ENCODE measurements at regions not wholly inside any gene's neighbourhood (a gene's known extent, or its start where the extent isn't known, plus 50 kb on each side); places are given as distances from the start of the nearest gene placed in this dataset.

DNA sequence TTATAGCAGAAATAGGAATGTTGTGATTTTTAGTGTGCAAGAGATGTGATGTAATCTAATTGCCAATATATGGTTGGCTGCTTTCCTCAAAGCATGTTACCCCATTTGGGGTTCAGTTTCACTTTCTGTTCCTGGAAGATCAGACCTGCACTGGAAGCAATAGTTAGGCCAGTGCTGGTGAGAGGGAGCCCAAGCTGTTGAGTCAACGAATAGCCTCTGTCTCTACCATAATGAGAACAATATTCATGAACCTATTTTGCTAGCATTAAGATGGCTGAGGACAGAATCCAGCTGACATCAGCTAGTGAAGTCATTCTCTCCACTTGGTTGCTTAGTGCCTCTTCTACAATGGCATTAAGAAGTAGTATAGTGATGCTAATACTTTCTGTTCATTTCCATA is 379.9 kb upstream of the DCN start:
- no peaks in the 10 kb centered on the region for H3K27me3 ChIP-seq (ENCODE audit: control insufficient read depth in 4 of 4, insufficient read depth in 4 of 4, low read length in 3 of 4)
- no peak overlapping the region for H3K9ac ChIP-seq (ENCODE audit: low read depth in 1 of 2, low read length in 2 of 2)
- no peak overlapping the region for H3K27ac ChIP-seq (ENCODE audit: low read depth in 1 of 2, low read length in 2 of 2)
- no peaks in the 10 kb centered on the region for H3K36me3 ChIP-seq (ENCODE audit: control insufficient read depth in 4 of 4, insufficient read depth in 3 of 4, low read depth in 1 of 4, low read length in 3 of 4)
- DNase-seq (ENCODE audit: low spot score) = no peak
- WGBS = 95% methylated on average over 1 of the region's 1 CpG
- no peak overlapping the region for H3K4me3 ChIP-seq (ENCODE audit: low read depth in 1 of 3, low read length in 3 of 3)
- H3K4me1 ChIP-seq (ENCODE audit: control insufficient read depth in 4 of 4, insufficient read depth in 4 of 4, low read length in 3 of 4) = no peaks in the 10 kb centered on the region
- no peaks in the 10 kb centered on the region for H3K9me3 ChIP-seq (ENCODE audit: control insufficient read depth in 4 of 4, low read length in 3 of 4)
- no peak for TF ChIP-seq SP1 (IDR thresholded peaks at IDR 0.05)
- TF ChIP-seq, protein P1, sequence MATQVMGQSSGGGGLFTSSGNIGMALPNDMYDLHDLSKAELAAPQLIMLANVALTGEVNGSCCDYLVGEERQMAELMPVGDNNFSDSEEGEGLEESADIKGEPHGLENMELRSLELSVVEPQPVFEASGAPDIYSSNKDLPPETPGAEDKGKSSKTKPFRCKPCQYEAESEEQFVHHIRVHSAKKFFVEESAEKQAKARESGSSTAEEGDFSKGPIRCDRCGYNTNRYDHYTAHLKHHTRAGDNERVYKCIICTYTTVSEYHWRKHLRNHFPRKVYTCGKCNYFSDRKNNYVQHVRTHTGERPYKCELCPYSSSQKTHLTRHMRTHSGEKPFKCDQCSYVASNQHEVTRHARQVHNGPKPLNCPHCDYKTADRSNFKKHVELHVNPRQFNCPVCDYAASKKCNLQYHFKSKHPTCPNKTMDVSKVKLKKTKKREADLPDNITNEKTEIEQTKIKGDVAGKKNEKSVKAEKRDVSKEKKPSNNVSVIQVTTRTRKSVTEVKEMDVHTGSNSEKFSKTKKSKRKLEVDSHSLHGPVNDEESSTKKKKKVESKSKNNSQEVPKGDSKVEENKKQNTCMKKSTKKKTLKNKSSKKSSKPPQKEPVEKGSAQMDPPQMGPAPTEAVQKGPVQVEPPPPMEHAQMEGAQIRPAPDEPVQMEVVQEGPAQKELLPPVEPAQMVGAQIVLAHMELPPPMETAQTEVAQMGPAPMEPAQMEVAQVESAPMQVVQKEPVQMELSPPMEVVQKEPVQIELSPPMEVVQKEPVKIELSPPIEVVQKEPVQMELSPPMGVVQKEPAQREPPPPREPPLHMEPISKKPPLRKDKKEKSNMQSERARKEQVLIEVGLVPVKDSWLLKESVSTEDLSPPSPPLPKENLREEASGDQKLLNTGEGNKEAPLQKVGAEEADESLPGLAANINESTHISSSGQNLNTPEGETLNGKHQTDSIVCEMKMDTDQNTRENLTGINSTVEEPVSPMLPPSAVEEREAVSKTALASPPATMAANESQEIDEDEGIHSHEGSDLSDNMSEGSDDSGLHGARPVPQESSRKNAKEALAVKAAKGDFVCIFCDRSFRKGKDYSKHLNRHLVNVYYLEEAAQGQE (IDR thresholded peaks at IDR 0.05) = no peak
- no peak for TF ChIP-seq ATF3 (IDR thresholded peaks at IDR 0.05)
- TF ChIP-seq EGR1 (IDR thresholded peaks at IDR 0.05; ENCODE audit: low read depth in 2 of 2) = no peak
- TF ChIP-seq RAD21 (IDR thresholded peaks at IDR 0.05) = no peak
- TF ChIP-seq HNF4A (conservative IDR thresholded peaks at IDR 0.05) = no peak
- no peak for TF ChIP-seq GABPA (IDR thresholded peaks at IDR 0.05 in 1 of 2, conservative IDR thresholded peaks at IDR 0.05 in 1 of 2)

- no peak overlapping the region for H3K9ac ChIP-seq (ENCODE audit: low read depth in 1 of 2, low read length in 2 of 2)
- H3K36me3 ChIP-seq (ENCODE audit: control insufficient read depth in 4 of 4, insufficient read depth in 3 of 4, low read depth in 1 of 4, low read length in 3 of 4) = no peaks in the 10 kb centered on the region
- no peak overlapping the region for H3K4me3 ChIP-seq (ENCODE audit: low read depth in 1 of 3, low read length in 3 of 3)
- H3K27me3 ChIP-seq (ENCODE audit: control insufficient read depth in 4 of 4, insufficient read depth in 4 of 4, low read length in 3 of 4) = no peaks in the 10 kb centered on the region
- H3K9me3 ChIP-seq (ENCODE audit: control insufficient read depth in 4 of 4, low read length in 3 of 4) = no peaks in the 10 kb centered on the region
- H3K27ac ChIP-seq (ENCODE audit: low read depth in 1 of 2, low read length in 2 of 2) = no peak overlapping the region
- TF ChIP-seq GABPA (IDR thresholded peaks at IDR 0.05 in 1 of 2, conservative IDR thresholded peaks at IDR 0.05 in 1 of 2) (no peak), YY1 (IDR thresholded peaks at IDR 0.05) (no peak), RXRA (IDR thresholded peaks at IDR 0.05) (no peak), TAF1 (conservative IDR thresholded peaks at IDR 0.05) (no peak), EGR1 (IDR thresholded peaks at IDR 0.05; ENCODE audit: low read depth in 2 of 2) (no peak), NR2F2 (IDR thresholded peaks at IDR 0.05) (no peak), RAD21 (IDR thresholded peaks at IDR 0.05) (no peak), FOXA1 (IDR thresholded peaks at IDR 0.05) (no peak)
- 90% methylated on average over 2 of the region's 2 CpGs for WGBS
- DNase-seq (ENCODE audit: low spot score) = no peak
- H3K4me1 ChIP-seq (ENCODE audit: control insufficient read depth in 4 of 4, insufficient read depth in 4 of 4, low read length in 3 of 4) = no peaks in the 10 kb centered on the region
Measured at GRCh38 chr12:91561958-91562325, 379.3 kb upstream of the DCN start.

- DNase-seq (ENCODE audit: low spot score) = no peak
- Histone ChIP-seq H3K27me3 (ENCODE audit: control insufficient read depth in 4 of 4, insufficient read depth in 4 of 4, low read length in 3 of 4) (no peaks in the 10 kb centered on the region), H3K4me3 (ENCODE audit: low read depth in 1 of 3, low read length in 3 of 3) (no peak overlapping the region), H3K36me3 (ENCODE audit: control insufficient read depth in 4 of 4, insufficient read depth in 3 of 4, low read depth in 1 of 4, low read length in 3 of 4) (no peaks in the 10 kb centered on the region), H3K4me1 (ENCODE audit: control insufficient read depth in 4 of 4, insufficient read depth in 4 of 4, low read length in 3 of 4) (no peaks in the 10 kb centered on the region), H3K9me3 (ENCODE audit: control insufficient read depth in 4 of 4, low read length in 3 of 4) (no peaks in the 10 kb centered on the region), H3K9ac (ENCODE audit: low read depth in 1 of 2, low read length in 2 of 2) (no peak overlapping the region), H3K27ac (ENCODE audit: low read depth in 1 of 2, low read length in 2 of 2) (no peak overlapping the region)
- 80% methylated on average over 3 of the region's 3 CpGs for WGBS
- TF ChIP-seq TAF1 (conservative IDR thresholded peaks at IDR 0.05) (no peak), MAX (IDR thresholded peaks at IDR 0.05) (no peak), RAD21 (IDR thresholded peaks at IDR 0.05) (no peak), NR2F2 (IDR thresholded peaks at IDR 0.05) (no peak), FOXA1 (IDR thresholded peaks at IDR 0.05) (no peak), FOXA2 (IDR thresholded peaks at IDR 0.05) (no peak), HNF4A (conservative IDR thresholded peaks at IDR 0.05) (no peak), RXRA (IDR thresholded peaks at IDR 0.05) (no peak), SP1 (IDR thresholded peaks at IDR 0.05) (no peak)
- TF ChIP-seq, protein P1 (IDR thresholded peaks at IDR 0.05) = no peak
- TF ChIP-seq, protein P2, sequence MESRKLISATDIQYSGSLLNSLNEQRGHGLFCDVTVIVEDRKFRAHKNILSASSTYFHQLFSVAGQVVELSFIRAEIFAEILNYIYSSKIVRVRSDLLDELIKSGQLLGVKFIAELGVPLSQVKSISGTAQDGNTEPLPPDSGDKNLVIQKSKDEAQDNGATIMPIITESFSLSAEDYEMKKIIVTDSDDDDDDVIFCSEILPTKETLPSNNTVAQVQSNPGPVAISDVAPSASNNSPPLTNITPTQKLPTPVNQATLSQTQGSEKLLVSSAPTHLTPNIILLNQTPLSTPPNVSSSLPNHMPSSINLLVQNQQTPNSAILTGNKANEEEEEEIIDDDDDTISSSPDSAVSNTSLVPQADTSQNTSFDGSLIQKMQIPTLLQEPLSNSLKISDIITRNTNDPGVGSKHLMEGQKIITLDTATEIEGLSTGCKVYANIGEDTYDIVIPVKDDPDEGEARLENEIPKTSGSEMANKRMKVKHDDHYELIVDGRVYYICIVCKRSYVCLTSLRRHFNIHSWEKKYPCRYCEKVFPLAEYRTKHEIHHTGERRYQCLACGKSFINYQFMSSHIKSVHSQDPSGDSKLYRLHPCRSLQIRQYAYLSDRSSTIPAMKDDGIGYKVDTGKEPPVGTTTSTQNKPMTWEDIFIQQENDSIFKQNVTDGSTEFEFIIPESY (IDR thresholded peaks at IDR 0.05) = no peak
Measured at GRCh38 chr12:91561301-91561957, 378.8 kb upstream of the DCN start.

Measured in liver (tissue), 7 donors.